Mucosa of gallbladder (tissue), 1 donor: ENCODE measurements at regions not wholly inside any gene's neighbourhood (a gene's known extent, or its start where the extent isn't known, plus 50 kb on each side); places are given as distances from the start of the nearest gene placed in this dataset.

Experiments used
- DNase-seq: peaks from one replicate; pipeline ENCODE4 v3.0.0-alpha.2; 2020; ENCODE audit warnings: low spot score
- donor health status: DM: no; HTN: no; CAD: no.

GRCh38 chr18:65547046-65547445 lies 203.8 kb upstream of the CDH7 start:
- no peak for DNase-seq

DNA sequence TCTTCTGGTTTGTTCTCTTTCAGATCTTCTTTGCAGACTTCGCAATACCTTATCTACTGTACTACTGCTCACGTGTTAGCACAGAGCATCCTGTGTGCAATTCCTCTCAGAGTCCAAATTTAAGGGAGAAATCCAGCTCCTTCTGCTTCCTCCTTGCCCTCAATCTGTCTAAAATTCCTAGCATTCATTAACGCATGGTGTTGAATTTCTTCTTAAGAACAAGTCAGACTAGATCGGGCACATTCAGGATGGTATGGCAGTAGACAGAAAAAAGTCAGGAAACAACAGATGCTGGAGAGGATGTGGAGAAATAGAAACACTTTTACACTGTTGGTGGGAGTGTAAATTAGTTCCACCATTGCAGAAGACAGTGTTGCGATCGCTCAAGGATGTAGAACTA lies 206.1 kb upstream of the CDH7 start:
- DNase-seq, result no peak

DNA sequence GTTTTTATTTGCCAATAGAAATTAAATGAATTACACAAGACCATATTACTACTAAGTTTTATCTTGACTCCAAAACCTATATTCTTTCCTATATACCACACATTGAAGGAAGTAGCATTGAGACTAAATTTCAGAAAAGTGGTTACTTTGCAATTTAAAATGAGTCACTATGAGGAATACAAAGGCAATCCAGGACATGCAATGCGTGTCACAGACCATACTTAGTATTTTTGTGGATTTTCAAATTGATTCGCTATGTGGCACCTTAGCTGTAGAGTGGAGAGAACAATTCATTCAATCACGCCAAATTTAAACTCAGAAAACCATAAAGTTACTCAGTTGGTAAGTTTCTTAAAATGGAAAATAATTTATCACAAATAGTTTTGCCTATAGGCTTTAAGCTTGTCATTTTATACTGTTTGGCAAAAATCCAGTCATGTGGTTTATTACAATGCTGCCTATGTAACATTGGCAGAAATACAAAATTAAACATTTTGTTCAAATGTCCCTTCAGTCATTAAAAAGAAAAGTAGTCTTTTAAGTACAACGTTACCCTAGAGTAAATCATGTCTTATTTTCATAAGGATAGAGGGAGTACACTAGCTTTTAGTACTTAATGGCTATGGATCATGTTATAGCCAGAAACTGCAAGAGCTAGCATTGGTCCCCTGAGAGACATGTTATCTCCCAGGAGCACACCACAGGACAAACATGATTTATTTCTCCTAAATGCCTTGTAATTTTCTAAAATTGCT lies 222.8 kb upstream of the CDH7 start:
- no peak for DNase-seq

DNA sequence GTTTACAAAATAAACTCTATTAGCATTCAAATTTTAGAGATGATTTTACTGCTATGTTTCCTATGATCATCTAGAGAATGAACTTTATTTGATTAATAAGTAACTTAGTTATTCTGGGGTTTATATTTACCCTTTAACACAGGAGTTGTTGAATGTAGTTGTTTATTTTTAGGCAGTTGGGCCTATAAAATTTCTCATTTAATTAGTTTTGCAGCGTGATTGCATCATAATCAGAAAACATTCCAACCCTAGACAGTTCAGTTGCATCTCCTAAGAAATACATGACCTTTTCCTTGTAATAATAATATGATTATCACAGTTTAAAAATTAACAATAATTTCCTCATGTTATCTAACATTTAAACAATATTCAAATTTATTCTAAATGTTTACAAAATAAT lies 224.7 kb upstream of the CDH7 start:
- DNase-seq, result no peak

DNA sequence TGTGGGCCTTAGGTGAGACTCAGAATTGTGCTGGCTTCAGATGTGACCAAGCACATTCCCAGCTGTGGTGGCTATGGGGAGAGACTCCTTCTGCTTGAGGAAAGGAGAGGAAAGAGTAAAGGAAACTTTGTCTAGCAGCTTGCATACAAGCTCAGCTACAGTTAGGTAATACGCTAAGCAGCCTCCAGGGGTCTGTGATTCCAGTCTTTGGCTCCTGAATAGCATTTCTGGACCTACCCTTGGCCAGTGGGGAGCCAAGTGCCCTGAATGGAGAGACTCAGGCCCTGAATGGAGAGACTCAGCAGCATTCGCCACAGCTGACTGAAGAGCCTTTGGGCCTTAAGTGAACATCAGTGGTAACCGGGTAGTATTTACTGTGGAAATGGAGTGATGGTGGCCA lies 227.4 kb upstream of the CDH7 start:
- no peak for DNase-seq

DNA sequence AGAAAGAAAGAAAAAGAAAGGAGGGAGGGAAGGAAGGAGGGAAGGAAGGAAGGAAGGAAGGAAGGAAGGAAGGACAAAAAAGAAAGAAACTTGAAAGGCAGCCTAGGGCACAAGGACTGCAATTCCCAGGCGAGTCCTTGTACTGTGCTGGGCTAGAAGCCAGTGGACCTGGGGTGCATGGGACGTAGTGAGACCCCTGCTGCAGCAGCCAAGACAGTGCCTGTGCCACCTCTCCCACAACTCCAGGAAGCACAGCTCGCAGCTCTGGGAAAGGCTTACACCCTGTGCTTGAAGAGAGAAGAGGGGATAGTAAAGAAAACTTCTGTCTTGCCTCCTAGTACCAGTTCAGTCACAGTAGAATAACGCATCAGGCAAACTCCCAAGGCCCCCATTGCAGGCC lies 227.9 kb upstream of the CDH7 start:
- DNase-seq, result no peak

DNA sequence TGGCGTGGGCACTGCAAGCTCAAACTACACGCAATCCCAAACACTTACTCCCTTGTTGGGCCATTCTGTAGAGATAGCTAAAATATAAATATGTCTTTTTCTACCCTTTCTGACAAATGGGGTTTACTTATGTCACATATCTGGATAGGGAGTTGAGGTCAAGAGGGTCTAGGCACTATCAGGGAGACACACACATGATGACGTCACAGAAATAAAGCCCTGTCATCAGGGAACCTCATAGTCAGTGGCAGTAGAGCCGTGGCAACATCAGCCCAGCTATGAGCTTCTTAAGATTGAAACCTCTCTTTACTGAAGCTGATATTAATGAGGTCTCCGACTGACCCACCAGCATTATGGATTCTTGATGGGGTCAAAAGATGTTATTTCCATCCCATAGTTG lies 234.6 kb upstream of the CDH7 start:
- DNase-seq, result no peak

DNA sequence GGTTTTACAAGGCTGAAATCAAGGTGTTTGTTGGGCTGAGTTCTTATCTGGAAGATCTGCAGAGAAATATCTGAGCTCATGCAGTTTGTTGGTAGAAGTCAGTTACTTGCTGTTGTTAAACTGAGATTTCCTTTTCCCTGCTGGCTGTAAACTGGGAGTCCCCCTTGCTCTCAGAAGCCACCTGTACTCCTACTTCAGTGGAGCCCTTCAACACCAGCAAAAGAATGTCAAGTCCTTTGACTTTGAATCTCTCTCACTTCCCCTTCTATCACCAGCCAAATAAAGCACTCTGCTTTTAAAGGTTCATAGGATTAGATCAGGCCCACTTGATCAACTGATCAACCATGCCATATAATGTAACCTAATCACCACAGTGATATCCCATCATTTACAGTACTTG lies 252.2 kb upstream of the CDH7 start:
- no peak for DNase-seq

DNA sequence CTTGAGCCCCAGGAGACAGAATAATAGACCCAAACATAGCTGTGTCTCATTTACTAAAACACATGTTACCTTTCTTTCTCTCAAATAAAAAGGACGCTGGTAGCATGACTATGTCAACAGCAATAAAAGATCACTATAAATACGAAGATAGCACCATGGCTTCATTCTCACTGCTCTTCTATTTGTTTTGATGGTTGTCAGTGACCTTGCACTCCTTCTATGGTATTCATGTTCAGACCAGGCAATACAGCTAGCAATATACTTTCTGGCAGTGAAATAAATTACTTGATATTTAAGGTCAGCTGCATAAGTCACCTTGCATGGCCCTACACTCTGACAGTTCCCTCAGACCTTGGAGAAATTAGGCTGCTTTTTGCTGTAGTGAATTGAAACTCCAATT lies 263.2 kb upstream of the CDH7 start:
- DNase-seq, result no peak

- no peak for DNase-seq
These were observed 273.4 kb upstream of the CDH7 start for GRCh38 chr18:65477455-65477854.

DNA sequence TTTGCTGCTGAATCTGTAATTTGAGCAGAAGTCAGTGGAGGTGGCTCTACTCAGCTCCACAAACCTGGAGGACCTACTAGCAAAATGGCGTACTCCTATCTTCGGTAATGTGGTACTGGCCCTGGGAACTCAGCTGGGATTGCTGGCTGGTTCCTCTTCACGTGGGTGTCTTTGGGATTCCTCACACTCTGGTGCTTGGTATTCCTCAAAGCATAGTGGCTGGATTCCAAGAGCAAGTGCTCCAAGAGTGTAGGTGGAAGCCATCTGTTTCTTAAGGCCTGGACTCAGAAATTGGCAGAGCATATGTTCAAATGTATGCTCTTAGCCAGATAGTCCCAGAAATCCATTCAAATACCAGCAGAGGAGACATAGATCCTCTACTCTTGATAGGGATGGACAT lies 281.9 kb upstream of the CDH7 start:
- DNase-seq, result no peak

GRCh38 chr18:65464361-65464760 lies 286.5 kb upstream of the CDH7 start:
- no peak for DNase-seq

GRCh38 chr18:65459741-65460140 lies 291.1 kb upstream of the CDH7 start:
- no peak for DNase-seq

DNA sequence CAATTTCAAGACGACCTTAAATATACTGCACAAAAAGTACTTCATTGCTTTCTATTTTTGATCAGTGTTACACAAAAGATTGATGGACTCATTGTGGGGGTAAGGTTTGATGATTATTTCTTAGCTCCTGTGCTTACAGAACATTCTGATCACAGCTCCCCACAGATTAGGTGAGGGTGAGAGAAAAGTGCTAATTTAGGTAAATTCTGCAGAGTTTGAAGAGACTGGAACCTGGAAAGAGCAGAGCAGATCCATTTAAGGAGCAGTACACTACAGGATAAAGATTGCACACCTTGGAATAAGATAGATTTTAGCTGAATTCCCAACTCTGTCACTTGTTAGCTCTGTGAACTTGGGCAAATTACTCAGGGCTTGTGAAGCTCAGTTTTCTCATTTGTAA lies 291.9 kb upstream of the CDH7 start:
- no peak for DNase-seq

GRCh38 chr18:65439188-65439587 lies 311.6 kb upstream of the CDH7 start:
- no peak for DNase-seq

DNA sequence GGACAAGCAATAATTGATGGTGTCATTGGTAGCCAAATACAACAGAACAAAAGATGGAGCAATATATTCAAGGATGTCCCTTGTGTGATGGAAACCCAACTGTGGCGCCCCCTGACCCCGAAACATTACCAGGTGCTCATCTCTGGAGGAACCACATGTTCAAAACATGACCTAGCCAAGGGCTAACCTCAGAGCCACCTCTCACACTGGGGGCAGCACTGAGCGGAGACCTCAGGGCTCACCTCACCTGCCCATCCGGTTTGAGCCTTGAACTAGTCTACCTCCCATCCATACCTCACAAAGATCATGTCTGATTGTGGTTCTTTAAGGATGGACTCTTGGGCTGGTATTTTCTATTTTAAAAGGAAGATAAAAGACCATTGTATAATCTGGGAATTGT lies 314.4 kb upstream of the CDH7 start:
- no peak for DNase-seq

DNA sequence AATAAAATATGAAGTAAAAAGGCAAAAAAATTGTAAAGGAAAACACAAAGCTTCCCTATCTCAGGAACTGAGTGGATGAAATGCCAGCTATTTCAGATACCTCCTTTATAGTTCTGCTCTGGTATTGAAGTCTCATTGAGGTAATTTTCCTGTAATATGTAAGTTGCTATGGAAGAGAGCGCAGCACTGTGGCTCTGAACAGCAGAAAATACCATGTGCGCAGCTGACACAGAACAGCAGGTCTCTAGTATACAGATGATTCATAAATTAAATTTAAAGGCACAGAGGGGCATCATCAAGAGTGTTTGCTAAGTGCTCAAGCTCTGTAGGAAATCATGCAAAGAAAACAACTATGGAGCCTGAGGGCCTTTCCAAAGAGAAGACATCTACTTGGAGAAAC lies 315.3 kb upstream of the CDH7 start:
- no peak for DNase-seq

GRCh38 chr18:65429601-65430000 lies 321.2 kb upstream of the CDH7 start:
- DNase-seq, result no peak

DNA sequence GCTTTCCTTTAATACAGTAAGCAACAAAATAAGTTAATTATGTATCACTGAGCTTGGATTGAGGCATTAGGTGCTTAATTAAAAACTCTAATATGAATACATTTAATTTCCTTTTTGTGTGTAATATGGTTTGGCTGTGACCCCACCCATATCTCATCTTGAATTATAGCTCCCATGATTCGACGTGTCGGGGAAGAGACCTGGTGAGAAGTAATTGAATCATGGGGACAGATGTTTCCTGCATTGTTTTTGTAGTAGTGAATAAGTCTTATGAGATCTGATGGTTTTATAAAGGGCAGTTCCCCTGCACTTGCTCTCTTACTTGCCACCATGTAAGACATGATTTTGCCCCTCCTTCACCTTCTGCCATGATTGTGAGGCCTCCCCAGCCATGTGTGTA lies 325.4 kb upstream of the CDH7 start:
- DNase-seq, result no peak

DNA sequence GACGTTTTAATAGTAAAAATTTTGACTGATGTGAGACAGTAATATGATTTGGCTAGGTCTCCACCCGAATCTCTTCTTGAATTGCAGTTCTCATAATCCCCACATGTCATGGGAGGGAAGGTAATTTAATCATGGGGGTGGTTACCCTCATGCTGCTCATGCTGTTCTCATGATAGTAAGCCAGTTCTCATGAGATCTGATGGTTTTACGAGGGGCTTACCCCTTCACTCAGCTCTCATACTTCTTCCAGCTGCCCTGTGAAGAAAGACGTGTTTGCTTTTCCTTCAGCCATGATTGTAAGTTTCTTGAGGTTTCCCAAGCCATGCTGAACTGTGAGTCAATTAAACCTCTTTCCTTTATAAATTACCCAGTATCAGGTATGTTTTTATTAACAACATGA lies 327.0 kb upstream of the CDH7 start:
- DNase-seq, result no peak

DNA sequence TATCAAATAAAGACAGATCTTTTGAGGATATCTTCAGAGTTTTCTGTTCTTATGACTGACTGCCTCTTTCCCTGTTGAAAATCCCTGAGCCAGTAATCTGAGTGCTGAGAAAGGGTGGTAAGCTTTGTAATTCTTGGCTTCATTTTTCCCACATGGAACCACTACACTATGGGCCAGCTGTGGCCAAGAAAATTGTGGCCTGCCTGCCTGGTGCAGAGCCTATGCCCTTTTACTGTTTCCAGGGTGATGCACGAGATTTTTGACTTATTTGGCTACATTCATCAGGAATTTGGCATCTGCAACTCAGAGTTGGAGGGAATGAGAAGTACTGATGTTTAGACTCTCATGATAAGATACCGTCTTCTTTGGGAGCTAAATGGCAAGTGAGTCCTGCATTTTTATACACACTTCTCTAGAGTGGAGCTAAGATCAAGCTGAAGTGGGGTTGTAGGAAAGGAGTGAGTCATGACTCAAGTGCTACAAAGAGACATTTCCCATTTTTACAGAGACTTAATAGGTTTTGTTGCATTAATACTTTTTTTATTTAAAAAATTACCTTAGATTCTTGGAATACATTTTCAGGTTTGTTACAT lies 328.2 kb upstream of the CDH7 start:
- DNase-seq, result no peak

DNA sequence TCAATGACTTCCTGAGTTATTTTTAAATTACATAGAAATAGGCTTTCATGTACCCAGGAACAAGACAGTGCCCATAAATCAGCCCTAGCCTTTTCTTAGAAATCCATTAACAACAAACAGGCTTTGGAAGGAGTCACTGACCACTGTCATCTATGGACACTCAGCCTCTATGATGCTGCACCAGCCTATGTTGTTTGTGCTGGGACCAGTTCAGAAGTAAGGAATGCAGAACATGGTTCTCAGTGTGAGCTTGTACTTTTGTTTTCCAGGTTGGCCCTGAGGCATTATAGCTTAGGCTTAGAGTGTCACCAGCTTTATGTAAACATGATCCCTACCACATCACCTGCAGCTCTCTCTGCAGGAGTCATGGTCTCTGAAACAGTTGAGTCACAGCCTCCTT lies 335.7 kb upstream of the CDH7 start:
- no peak for DNase-seq

DNA sequence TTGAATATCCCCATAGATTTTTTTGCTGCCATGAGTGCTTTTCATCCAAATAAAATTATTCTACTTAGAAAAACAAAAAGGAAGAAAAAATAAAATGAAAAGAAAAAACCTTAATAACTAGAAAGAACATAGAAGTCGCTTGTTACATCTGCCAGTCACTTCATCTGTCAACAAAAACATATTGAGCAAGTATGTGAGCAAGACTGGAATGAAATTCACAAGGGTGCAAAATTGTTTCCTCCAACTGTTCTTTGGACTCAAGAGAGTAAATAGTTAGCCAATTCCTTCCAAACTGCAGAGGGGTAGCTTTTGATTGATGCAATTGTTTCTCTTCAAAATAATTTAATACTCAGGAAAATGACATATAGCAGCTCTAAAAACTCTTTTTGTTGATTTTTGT lies 336.3 kb upstream of the CDH7 start:
- DNase-seq, result no peak

- DNase-seq, result no peak
These were observed 339.8 kb upstream of the CDH7 start for GRCh38 chr18:65411061-65411460.
